NB4 (cell line): ENCODE measurements at regions not wholly inside any gene's neighbourhood (a gene's known extent, or its start where the extent isn't known, plus 50 kb on each side); places are given as distances from the start of the nearest gene placed in this dataset.
A peak's percentile ranks its signal among the peaks of the same experiment; 100 is the strongest.

Source experiments
- DNase-seq: peaks from one replicate; pipeline ENCODE4 v3.0.0; 2010; ENCODE audit warnings: low read depth
- H3K4me3 ChIP-seq: one replicate; pipeline ENCODE4 v1.5.1; 2011; ENCODE audit warnings: mild to moderate bottlenecking, low read depth, low read length, moderate library complexity
- MYC ChIP-seq: IDR thresholded peaks from 2 replicates; pipeline ENCODE4 v1.6.1; 2011; ENCODE audit warnings: low read depth, low read length
- POLR2A ChIP-seq: IDR thresholded peaks from 2 replicates; pipeline ENCODE4 v1.6.1; 2011; ENCODE audit warnings: mild to moderate bottlenecking; ENCODE audit not compliant: insufficient read length; ENCODE audit errors: extremely low read depth
- TF ChIP-seq, protein P1 (sequence below): IDR thresholded peaks from 2 replicates; pipeline ENCODE4 v1.6.1; 2011; ENCODE audit warnings: low read depth, low read length
- TF ChIP-seq, protein P2 (sequence below): IDR thresholded peaks from one replicate; pipeline ENCODE4 v1.5.1; 2012; ENCODE audit warnings: low read depth, low read length

DNA sequence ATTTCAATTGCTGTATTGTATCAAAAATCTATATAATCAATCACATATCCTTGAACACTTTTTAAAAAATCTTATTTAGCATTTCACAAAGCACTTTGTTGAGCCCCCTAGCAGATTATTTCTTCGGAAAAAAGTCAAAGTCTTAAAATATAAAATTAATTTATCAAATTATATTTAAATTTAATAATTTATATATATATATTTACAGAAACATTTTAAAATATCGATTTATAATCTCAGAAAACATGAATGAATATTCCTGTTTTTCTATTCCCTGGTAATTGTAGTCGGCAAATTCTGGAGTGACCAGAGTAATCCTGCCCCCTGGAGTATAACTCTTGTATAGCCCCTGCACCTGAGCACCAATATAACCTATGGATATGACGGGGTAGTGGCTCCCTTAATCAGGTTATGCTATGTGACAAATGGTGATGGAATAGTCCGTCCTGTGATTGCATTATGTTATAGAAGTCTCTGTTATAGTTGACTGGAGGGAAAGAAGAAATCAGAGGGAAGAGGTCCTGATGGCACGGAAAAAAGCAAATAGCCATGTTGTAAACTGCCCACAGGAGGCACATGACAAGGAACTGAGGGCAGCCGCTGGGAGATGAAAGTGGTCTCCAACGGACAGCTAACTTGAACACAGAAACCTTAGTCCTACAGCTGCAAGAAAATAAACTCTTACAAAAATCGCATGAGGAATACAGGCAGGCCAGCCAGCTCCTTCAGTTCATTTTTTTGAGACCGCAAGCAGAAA, 1092.3 kb downstream of the ARAP2 start:
- peak; percentile 48 for DNase-seq
- TF ChIP-seq POLR2A (no peak), MYC (no peak)
- TF ChIP-seq, protein P1, sequence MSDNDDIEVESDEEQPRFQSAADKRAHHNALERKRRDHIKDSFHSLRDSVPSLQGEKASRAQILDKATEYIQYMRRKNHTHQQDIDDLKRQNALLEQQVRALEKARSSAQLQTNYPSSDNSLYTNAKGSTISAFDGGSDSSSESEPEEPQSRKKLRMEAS, result no peak
- TF ChIP-seq, protein P2, sequence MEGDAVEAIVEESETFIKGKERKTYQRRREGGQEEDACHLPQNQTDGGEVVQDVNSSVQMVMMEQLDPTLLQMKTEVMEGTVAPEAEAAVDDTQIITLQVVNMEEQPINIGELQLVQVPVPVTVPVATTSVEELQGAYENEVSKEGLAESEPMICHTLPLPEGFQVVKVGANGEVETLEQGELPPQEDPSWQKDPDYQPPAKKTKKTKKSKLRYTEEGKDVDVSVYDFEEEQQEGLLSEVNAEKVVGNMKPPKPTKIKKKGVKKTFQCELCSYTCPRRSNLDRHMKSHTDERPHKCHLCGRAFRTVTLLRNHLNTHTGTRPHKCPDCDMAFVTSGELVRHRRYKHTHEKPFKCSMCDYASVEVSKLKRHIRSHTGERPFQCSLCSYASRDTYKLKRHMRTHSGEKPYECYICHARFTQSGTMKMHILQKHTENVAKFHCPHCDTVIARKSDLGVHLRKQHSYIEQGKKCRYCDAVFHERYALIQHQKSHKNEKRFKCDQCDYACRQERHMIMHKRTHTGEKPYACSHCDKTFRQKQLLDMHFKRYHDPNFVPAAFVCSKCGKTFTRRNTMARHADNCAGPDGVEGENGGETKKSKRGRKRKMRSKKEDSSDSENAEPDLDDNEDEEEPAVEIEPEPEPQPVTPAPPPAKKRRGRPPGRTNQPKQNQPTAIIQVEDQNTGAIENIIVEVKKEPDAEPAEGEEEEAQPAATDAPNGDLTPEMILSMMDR, result peak; percentile 78
- H3K4me3 ChIP-seq, result no peak overlapping the region

DNA sequence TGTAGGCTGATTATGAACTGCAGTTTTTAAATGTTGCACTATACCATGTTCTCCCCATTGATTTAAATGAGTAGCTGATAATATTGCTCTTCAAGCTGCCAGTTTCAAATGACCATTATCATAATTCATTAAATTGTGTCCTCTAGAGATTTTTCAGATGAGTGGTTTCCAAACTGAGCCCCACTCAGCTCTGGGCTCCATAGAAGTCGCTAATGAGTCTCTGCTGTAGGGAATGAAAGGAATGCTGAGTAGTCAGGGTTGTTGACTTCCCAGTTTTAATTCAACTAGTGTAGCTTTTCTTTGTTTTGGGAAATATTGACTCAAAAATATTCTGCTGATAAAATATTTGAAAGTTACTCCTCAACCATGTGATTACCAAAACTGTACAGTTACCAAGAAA, 1081.1 kb downstream of the ARAP2 start:
- no peak overlapping the region for H3K4me3 ChIP-seq
- DNase-seq, result no peak
- TF ChIP-seq POLR2A, result no peak
- TF ChIP-seq MYC, result no peak
- TF ChIP-seq, protein P1, result no peak
- TF ChIP-seq, protein P2, result no peak

DNA sequence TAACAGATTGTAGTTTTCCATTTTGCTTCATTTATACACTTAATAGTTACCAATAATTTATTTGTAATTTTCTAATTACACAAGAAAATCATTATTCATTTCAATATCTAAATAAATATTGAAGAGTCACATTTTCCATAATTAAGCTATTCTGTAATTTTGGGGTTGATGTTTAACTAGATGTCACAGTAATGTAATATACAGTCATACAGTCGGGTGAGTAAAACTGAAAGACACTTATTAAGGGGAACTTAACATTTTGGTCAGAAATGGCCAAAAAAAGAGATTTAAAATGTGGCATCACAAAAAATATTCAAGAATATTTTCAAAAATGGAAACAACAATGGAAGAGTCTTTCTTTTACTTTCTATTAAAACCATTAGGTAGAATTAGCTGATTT, 1080.3 kb downstream of the ARAP2 start:
- no peak overlapping the region for H3K4me3 ChIP-seq
- TF ChIP-seq, protein P1, result no peak
- TF ChIP-seq MYC, result no peak
- TF ChIP-seq, protein P2, result no peak
- no peak for DNase-seq

DNA sequence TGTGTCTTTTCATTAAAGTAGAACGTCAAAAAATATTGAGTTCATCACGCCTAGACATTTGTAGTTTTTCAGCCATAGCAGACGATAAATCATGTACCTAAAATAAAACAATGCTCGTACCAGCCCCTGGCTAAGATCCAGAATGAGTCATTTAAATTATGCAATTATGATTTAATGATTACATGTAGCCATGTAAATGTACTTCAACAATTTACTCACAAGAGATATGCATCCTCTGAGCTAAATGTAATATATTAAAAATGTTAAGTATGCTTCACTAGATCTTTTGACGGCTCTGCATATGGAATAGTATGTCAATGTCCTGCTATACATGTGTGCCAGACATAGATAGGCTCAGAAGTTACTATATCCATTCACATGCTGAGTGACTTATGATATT, 1077.8 kb downstream of the ARAP2 start:
- TF ChIP-seq, protein P1, result no peak
- no peak for TF ChIP-seq POLR2A
- TF ChIP-seq, protein P2, result no peak
- no peak for TF ChIP-seq MYC
- DNase-seq, result no peak

DNA sequence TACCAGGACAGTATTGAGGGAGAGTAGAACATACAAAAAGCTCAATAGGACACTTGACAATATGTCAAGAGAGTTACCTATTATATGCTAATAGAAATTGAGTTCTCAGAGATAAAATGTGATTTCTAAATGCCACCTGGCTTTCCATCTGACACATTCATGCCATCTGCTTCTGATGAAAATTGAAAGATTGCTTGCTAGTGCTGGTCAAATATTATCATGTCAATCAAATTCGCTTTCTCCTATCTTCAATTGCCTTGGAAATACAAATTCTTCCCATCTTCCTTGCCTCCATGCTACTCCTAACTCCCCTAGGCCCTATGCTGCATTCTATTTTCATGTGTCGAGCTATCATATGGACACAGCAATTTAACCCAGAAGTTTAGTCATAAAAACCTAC, 1076.9 kb downstream of the ARAP2 start:
- no peak overlapping the region for H3K4me3 ChIP-seq
- TF ChIP-seq, protein P1, result no peak
- TF ChIP-seq POLR2A (no peak), MYC (no peak)
- TF ChIP-seq, protein P2, result no peak

More for the DNA sequence above, 1077.8 kb downstream of the ARAP2 start:
- H3K4me3 ChIP-seq, result no peak overlapping the region

DNA sequence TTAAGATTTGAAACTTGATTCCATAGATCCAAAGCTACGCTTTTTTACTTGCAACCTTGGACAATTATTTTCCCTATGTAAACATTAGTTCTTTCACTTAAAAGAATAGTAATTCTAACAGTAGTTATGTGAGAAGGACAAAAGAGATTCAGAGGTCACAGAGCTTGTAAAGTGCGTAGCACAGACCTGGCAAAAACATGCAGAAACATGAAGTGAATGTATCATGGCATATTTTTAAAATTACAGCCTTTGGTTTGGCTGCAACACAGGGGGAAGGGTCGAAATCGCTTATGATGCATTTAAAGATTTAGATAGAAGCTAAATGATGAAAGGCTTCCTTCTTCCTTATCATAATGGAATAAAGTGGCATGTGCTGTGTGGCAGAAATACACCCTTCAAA, 1068.8 kb downstream of the ARAP2 start:
- DNase-seq, result no peak
- TF ChIP-seq, protein P1, result no peak
- TF ChIP-seq MYC (no peak), POLR2A (no peak)
- TF ChIP-seq, protein P2, result no peak
- no peak overlapping the region for H3K4me3 ChIP-seq

More for the DNA sequence above, 1076.9 kb downstream of the ARAP2 start:
- DNase-seq, result no peak
